ENCODE measurements at regions not wholly inside any gene's neighbourhood (a gene's known extent, or its start where the extent isn't known, plus 50 kb on each side); places are given as distances from the start of the nearest gene placed in this dataset.
"Not testable (repeated sequence)": the region's sequence is repeated elsewhere in the genome, so short reads cannot be mapped to it uniquely, and the experiment has no call there.

DNA sequence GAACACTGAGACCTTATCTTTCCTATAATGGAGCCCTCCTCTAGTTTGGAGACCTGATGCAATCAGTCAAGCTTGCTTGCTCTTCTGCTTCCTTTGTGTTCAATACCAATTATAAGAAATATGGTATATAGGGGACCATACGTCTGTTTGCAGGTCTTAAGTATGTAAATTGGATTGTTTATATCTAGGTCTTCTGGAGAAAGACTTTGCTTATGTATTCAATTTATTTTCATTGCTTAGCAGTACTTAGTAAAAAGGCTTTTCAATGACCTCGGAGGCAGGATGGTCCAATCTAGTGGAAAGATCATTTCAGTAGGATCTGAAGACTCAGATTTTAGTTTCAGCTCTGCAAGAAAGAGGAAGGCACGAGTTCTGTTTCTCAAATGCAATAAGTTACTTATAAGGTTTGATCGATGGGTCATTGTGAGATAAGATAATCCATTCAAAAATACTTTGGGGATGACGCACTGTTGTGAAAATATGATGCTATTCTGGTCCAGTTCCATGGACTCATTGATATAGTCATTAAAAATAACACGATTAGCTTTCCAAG, 571.6 kb downstream of the SH2D4B start:
- DNase-seq (ENCODE audit: low read depth): no peak

DNA sequence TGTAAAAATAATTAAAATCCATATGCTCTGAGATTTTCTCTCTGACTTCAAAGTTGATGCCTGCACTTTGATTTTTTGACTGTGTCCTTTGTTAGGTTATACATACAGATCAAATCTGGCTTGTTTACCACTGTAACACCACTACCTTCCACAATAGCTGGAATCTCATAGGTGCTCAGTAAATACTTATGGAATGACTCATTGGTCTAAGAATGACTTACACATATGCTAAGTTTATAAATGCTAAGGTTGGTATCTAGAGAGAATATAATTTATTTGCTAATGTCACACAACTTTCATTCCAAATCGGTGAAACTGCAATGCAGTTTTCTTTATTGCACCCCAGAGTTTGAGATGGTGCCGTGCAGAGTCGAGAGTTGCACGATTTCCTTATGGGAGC, 578.5 kb downstream of the SH2D4B start:
- no peak for DNase-seq (ENCODE audit: low read depth)

DNA sequence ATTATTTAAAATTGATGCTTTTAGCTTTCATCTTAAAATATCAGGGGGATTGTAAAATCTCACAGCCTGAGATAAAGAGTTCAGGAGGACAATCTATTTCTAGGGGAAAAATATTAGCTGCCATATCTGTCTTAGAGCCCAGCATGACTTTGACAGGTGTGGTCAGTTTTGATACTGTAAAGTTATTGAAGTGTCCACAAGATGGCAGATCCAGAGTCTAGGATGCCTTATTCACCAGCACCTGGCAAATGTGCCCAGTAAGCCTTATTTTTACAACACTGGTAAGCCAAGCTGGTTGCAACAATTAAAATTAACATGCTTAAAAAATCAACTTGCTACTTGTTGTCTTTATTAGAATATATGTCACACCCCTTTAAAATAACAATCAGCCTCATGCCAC, 579.3 kb downstream of the SH2D4B start:
- no peak for DNase-seq (ENCODE audit: low read depth)

DNA sequence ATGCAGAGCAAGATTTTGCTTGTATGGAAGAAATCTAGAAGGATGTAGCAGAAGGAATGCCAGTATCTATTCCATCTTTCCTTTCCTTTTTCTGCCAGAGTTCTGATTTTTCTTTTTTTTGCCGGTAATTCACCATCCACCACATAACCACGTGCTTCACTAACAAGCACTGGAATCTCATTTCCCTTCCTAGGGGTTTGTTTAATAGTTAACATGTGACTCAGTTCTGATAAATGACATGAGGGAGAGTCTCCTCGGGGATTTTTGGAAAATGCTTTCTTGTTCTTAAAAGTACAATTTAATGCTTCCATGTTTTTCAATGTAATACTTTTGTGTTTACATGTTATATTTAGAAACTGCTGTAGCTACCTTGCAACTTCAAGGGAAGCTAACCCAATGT, 590.2 kb downstream of the SH2D4B start:
- DNase-seq (ENCODE audit: low read depth): no peak

DNA sequence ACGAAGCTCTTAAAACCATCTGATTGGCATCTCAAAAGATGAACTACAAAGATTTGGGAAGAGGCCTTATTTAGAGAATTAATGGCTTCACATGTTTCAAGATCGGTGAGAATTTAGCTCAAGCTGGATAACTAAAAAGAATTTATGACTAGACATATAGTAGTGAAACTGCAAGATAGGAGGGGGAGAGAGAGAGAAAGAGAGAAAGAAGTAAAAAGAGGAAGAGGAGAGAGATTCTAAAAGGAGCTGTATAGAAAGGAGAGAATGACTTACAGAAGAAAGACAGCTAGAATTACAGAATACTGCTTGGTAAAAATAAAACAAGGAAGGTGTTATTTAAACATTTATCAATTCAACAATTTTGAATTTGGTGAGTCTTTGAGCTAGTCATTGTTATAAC, 592.3 kb downstream of the SH2D4B start:
- no peak for DNase-seq (ENCODE audit: low read depth)

DNA sequence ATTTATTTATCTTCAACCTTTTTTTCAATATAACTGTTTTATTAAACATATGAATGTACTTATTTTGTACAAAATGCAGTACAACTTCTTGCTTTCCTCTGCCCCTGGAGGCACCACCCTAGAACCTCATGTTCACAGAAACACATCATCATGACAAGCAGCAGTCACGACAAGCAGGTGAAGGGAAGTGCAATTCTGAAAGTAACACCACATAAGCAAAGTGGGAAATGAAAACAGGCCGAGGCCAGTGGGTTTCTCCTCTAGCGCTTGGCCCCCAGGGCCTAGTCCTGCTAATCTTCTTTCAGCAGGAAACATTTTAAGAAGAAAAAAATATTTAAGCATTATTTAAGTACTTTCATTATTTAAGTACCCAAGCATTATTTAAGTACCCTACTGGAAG, 598.1 kb downstream of the SH2D4B start:
- no peak for DNase-seq (ENCODE audit: low read depth)

DNA sequence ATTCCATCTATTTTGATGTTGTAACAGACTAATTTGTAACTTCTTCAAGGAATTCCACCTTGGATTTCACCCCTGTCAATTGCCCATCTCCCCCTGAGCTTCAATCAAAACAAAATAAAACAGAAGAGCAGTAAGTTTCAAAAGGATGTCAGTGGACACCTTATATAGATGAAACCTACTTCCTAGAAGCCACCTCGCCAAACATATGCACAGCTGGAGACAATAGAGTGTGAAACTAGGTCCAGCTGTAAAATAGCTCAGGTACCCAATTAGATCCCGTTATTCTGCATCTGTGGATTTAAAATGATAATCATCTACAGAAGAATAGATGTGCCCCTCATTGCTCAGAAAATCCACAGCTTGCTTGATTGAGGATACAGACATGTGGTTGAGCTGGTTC, 598.6 kb downstream of the SH2D4B start:
- DNase-seq (ENCODE audit: low read depth): no peak

DNA sequence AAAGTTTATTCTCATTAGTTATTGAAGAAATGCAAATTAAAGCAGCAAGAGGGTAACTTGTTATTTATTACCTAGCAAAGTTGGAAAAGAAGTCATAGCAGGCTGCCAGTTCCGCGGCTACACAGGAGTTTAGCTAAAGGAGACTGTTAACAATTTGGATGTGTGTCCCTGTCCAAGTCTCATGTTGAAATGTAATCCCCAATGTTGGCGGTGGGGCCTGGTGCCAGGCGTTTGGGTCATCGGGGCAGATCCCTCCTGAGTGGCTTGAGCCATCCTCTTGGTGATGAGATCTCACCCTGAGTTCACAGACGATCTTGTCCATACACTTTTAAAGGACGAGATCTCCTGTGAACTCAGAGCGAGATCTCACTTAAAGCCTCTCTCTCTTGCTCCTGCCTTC, 608.3 kb downstream of the SH2D4B start:
- no peak for DNase-seq (ENCODE audit: low read depth)

DNA sequence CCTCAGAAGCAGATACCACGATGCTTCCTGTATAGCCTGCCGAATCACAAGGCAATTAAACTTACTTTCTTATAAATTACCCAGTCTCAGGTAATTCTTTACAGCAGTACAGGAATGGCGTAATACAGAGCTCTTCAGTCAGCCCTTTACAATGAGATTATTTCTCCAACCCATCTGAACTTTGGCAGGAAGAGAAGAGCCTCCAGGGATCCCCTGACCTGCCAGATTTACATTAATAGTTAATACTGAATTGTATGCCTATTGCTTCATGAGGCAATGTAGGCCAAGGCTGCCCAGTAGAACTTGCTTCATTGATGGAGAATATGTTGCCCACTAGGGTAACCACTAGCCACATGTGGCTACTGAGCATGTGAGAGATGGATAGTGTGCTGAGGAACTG, 608.7 kb downstream of the SH2D4B start:
- no peak for DNase-seq (ENCODE audit: low read depth)

DNA sequence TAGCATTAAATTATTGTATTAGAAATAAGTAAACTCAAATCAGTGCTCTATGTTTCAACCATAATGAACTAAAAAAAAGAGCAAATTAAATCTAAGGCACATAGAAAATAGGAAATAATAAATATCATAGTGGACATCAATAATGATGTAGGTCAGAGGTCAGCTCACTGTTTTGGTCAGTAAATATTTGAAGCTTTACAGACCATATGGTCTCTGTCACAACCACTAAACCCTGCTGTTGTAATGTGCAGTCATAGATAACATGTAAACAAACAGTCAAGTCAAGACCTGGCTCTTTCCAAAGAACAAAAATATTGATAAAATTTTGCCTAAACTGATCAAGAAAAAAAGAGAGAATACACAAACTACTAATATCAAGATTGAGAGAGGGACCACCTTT, 615.0 kb downstream of the SH2D4B start:
- DNase-seq (ENCODE audit: low read depth): no peak

DNA sequence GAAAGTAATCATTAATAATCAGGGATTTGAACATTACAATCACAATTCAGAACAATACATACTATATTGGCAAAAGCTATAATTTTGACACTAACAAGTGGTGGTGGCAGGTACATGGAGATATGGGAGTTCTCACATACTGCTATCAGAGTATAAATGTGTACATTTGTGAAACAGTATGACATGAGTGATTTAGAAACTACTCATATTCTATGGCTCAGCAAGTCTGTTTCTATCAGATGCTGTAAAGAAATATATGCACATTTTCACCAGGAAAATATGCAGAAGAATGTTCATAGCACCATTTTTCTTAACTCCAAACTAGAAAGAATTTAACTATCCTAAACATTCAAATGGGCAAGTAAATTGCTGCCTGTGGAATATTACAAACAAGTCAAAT, 620.0 kb downstream of the SH2D4B start:
- DNase-seq (ENCODE audit: low read depth): no peak

DNA sequence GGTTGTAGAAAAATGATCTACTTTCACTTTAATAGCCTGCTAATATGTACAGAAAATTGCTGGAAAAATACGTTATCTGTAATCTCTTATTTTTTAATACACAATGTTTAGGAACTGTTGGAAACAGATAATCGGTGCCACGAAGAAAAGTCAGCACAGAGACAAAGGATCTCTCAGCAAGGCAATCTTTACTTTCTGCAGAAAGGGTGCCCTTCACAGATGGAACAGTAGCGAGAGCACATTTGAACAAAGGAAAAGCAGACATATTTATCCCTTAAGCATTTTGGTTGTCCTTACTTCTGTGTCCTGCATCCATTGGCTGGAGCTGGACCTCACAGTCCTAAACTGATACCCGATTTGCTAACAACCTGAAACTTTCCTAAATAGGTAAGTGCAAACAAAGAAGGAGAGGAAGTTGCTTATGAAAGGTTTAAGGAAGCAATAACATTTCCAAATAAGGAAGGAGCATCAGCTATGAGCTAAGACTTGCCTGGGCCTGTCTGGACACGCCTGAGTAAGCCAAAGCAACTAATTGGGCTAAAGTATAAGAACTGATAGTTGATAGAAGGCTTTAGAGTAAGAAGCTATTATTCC, 640.0 kb downstream of the SH2D4B start:
- DNase-seq (ENCODE audit: low read depth): no peak

DNA sequence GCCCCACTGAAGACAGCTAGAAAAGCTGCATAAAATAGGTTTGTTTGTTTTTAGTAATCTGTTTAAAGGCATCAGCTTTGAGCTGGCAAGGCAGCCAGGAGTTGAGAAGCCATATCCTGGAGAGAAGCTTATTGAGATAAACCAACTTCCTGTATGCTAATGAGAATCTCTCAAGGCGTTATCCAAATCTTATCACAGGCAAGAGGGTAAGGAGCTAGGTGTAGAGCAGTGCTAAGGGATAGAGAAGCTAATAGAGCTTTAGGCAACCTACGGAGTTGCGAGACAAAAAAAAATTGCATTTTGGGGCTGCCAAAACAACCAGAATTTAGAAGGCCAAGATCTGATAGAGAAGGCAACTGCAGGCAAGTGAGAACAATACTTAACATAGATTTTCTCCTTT, 641.6 kb downstream of the SH2D4B start:
- no peak for DNase-seq (ENCODE audit: low read depth)

DNA sequence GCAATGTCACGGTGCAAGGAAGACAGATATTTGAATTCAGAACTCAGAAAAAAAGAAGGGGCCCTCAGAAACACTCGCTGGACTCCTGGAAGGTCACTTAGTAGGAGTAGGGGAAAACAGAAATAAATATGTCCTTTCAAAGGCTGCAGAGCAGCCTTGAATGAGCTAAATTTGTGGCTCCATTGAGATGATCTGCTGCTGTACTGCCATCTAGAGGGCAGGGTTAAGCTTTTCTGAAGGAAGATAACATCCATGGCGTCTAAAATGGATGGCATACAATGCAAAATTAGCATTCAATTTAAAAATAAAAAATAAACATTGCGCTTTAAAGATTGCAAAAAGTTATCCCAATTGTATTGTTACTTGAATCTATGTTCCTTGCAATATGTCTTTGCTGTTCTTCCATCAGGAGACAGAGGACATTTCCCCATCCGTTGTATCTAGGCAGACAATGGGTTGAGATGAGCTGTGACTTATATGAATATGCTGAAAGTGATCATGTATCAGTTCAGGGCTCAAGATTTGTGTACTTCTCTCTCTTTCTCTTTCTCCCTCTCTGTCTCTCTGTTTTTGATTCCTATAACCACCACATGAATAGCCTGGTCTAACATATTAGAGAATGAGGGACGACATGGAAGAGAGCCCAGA, 642.2 kb downstream of the SH2D4B start:
- DNase-seq (ENCODE audit: low read depth): peak; percentile 13

DNA sequence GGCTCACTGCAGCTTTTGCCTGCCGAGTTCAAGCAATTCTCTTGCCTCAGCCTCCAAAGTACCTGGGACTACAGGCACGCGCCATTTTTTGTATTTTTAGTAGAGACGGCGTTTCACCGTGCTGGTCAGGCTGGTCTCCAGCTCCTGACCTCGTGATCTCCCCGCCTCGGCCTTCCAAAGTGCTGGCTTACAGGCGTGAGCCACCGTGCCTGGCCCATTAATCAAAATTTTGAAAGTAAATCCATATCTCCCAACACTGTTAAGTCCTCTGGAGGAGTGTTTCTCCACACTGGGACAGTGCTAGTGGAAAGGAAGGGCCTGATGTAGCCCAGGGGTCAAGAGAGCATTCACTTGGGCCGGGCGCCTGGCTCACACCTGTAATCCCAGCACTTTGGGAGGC, 644.6 kb downstream of the SH2D4B start:
- no peak for DNase-seq (ENCODE audit: low read depth)

DNA sequence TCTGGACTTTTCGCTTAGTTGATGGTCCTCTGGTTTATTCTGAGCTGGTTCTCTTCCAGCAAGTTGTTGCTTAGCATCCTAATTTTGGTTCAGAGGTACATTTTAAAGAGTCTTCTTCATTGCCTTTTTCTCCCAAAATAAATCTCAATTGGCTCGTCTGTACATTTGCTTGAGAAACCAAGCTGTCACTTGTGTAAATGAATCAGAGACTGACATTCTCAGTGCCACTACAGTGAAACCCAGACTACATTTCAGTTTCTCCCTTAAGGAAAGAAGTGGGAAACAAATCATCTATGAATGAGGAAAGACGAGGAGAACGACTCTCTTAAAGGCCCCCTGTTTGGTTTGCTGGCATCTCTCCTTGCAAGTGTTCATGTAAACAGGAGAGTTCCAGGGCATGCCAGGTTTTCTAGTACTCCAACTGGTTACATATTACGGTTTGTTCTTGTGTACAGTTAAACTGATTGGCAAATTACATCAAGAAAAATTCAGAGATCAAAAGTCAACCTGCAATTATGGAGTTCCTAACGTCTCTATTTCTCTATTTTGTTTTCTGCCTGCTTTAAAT, 654.6 kb downstream of the SH2D4B start:
- DNase-seq (ENCODE audit: low read depth): no peak

DNA sequence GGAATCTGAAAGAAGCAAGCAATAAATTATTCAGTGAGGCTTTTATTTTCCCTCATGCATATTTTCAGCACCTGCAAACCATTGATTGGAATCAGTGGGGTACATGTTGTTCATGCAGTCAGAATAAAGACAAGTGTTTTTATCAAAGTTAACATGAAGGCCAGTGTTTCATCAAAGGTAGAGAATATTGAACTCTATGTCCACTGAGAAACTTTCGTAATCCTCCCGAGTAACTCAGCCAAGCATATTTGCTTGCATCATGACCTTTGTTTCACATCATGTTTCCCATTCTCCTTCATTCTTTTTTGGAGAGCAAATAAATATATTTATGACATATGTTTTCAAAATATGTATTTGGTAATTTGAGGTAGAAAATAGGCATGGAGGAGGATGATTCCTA, 663.1 kb downstream of the SH2D4B start:
- no peak for DNase-seq (ENCODE audit: low read depth)

DNA sequence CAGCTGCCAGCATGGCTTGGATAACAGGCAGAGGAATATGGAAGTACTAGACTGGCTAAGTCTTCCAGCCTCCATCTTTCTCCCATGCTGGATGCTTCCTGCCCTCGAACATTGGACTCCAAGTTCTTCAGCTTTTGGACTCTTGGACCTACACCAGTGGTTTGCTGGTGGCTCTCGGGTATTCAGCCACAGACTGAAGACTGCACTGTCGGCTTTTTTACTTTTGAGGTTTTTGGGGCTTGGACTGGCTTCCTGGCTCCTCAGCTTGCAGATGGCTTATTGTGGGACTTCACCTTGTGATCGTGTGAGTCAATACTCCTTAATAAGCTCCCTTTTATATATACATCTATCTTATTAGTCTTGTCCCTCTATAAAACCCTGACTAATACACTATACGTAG, 667.6 kb upstream of the NRG3 start:
- DNase-seq (ENCODE audit: low read depth): not testable (repeated sequence)

DNA sequence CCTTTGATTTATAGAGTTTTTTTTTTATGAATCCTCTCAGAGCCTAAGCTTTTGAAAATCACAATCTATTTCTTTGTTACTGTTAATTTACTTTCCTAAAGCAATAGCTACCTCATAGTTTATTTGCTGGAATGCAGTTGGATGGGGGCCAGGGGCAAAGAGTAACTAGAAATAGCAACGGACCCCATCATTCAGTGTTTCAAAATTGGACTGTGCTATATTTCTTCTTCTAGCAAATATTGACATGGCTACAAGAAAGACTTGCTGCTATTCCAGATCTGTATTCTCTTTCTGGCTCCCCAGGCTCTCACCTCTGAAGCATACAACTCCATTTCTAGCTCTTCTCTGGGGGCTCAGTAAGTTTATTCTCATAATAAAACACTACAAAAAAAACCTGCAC, 661.6 kb upstream of the NRG3 start:
- DNase-seq (ENCODE audit: low read depth): no peak

DNA sequence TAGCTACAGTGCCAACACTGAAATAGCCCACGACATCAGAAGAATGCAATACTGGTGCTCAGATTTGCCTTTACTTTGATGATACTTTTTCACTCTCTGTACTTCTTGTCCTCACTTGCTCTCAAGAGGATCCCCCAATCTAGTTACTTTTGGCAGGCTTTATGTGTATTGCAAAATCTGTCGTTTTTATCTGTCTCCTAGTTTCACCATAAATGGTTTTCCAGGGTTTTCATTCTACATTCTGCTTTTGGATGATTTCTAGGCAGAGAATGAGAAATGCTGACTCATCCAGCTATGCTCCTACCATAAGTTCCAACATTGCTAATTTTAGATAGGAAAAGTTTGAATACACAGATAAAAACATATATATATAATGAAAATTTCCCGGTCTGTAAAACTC, 659.5 kb upstream of the NRG3 start:
- DNase-seq (ENCODE audit: low read depth): no peak

DNA sequence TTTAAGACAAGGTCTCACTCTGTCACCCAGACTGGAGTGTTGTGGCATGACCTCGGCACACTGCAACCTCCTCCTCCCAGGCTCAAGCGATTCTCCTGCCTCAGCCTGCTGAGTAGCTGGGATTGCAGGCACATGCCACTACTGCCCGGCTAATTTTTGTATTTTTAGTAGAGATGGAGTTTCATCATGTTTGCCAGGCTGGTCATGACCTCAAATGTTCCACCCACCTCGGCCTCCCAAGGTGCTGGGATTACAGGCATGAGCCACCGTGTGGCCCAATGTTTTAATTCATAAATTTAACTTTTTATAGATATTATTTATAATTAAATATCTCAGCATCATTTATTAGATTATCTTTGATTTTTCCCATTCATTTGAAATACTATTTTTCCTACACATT, 658.0 kb upstream of the NRG3 start:
- DNase-seq (ENCODE audit: low read depth): no peak

DNA sequence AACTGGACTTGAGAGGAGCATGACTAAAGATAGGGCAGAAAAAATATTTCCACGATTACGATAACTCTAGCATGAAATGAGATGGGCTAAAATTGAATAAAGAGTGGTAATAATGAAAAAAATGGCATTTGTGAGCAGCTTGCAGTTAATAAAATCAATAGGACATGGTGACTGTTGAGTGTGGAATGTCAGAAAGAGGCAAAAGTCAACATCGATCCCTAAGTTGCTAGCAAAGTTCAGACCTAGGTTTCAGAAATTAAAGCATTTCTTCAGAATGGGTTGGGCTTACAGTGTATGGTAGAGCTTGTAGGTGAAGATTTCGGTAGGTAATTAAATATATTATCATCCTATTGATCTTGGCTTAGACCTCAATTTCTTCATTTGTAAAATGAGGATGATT, 656.7 kb upstream of the NRG3 start:
- DNase-seq (ENCODE audit: low read depth): no peak

DNA sequence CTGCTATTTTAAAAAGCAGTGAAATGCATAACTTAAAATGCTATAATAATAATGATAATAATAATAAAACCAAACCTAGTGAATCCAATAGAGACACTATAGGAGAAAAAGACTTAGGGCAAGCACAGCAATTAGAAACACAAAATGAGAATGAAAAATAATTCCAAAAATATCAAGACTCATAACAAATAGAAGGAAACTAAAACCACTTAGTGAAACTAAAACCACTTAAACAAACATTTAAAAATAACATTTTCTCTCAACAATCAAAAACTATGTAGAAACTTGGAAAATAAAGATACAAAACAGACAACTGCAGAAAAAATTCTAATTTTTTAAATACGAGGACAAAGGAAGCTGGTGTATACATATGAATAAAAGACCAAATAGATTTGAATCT, 655.2 kb upstream of the NRG3 start:
- no peak for DNase-seq (ENCODE audit: low read depth)

DNA sequence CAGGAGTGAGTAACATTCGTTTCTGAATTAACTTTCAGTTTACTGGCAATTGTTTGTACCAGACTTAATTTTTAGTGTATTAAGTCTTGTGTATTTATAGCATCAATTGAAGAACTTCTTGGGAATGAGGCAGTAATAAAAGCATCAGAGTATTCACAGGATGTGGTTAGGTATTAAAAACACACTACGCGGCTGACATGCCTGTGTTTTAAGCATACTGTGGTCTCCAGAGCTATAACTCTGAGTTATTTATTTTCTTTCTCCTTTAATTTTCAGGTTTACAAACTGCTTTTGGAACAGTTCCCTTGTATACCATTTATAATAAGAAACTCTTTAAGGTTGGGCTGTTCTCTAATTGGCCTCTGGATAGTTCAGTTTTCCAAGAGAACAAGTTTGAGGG, 626.1 kb upstream of the NRG3 start:
- DNase-seq (ENCODE audit: low read depth): no peak
